ENCODE measurements at regions not wholly inside any gene's neighbourhood (a gene's known extent, or its start where the extent isn't known, plus 50 kb on each side); places are given as distances from the start of the nearest gene placed in this dataset.
"Not testable (repeated sequence)": the region's sequence is repeated elsewhere in the genome, so short reads cannot be mapped to it uniquely, and the experiment has no call there.

DNA sequence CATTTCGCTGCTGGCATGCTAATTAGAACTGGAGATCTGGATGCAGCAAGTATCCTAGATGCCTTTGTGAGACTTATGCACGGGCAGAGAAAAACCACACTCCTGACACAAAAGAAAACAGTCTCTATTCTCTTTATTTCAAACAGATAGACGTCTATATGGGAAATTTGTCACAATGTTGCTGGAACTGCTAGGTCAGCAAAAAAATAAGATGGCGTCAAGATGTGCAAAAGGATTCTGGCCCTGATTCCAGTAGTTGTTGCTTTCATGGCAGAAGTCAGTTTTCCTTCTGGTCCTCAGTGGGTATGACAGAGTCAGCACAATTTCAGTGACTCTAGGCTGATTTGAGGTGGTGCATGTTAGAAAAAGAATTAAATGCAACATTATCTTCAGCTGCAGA is 1068.0 kb downstream of the SLITRK5 start:
- DNase-seq = no peak

DNA sequence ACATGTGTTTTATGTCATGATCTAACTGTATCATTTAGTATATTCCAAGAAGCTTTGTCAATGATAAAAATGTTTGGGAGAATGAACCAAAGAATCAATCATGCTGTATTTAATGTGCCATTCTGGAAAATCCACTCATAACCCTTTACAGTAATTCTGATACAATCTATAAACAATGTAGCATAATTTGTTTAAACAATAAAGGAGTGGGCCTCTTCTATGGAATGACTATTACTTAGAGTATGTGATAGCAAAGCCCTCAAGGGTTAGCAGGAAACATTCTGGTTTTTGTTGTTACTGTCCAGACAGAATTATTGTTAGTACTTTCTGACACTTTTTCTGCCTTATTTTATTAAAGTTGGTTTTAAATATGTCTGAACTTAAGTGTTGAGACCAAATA is 1073.1 kb downstream of the SLITRK5 start:
- no peak for DNase-seq

DNA sequence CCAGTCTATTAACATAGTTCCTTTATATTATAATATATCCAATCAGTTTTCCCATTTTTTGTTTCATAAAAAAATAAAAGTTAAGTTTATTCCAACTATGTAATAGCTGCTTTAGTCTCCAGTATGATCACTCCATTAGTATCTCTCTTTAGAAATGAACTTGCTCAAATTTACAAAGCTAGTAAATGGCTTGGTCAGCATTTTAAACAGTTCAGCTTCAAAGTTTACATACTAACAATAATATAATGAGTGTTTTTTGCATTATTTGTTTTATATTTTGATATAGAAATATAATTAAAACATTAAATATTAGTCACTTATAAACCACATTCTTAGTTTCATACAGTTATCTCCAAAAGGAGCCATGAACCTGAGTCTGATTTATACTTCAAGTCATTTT is 1073.8 kb downstream of the SLITRK5 start:
- no peak for DNase-seq

DNA sequence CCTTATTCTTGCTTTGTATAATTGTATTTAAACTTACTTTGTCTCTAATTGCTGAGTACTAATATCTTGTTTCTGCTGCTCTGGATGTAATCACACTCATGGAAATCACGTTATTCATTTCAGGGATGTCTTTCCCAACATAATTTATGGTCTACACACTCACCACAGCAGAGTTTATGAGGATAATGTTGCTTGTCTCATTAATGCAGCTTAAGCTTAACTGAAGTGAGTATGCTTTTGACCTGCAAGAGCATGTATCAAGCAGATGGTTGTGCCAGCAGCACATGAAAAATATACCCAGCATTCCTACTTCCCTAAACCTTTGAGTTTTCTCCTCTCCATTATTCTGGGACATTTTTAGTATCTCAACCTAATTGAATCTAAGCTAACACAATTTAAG is 1080.9 kb downstream of the SLITRK5 start:
- DNase-seq = no peak

DNA sequence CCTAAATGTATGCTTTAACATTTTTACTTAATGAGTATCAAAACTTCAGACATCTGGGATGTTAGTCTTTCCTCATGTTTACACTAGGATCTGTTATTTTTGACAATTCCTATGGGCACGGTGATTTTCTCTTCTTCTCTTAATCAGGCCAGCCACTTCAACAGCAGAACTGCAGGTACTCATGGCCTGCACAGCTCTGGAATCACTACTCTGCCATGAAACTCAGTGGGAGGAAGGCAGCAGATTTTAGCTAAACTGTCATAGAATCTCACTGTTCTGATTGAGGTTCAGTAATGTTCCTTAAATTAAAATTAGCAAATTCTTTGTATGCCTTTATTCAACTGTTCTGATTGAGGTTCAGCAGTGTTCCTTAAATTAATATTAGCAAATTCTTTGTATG is 1083.0 kb downstream of the SLITRK5 start:
- no peak for DNase-seq

DNA sequence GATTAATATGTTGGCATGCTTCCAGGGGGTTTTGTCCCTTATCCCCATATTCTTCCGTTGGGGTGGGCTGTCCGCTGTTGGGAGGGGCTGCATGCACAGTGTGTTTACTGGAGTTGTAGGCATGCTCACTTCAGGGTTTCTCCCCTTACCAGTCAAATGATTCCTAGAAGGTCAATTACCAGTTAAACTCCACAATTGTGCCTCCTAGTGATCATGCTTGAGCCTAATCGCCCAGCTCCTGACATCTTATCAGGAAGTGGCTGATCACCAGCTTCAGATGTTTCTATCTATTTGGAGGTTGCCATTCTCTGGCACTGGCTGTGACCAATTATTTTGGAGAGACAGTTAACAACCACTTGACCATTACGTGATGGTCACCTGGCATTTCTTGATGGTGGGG is 1090.0 kb downstream of the SLITRK5 start:
- no peak for DNase-seq

DNA sequence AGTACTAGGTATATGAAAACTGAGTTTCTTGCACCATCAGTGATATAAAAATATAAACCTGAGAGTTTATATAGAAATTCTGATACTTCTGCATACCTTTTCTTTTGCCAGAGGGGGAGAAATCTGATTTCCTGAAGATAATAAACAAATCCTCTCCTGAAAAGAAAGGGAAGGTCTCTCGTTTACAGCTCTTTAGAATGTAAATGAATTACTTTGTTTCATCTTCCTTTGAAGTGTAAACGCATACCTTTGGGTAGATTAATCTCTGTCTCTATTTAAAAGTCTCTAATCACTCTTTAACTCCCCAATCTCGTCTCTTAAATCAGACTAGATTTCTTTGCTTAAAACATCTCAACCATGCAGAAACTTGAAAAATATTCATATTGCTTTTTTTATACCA is 1092.9 kb downstream of the SLITRK5 start:
- no peak for DNase-seq

DNA sequence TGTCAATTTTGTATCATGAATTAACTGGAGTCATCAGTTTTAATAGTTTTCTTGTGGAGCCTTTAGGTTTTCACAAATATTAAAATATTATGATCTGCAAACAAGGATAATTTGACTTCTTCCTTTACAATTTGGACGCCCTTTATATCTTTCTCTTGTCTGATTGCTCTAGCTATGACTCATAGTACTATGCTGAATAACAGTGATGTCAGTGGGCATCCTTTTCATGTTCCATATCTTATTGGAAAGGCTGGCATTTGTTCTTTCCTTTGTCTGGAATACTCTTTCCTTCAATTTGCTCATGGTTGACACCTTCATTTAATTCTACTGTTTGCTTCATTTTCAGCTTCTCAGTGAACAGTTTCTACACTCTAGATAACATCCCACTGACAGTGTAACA is 1129.3 kb downstream of the SLITRK5 start:
- no peak for DNase-seq

DNA sequence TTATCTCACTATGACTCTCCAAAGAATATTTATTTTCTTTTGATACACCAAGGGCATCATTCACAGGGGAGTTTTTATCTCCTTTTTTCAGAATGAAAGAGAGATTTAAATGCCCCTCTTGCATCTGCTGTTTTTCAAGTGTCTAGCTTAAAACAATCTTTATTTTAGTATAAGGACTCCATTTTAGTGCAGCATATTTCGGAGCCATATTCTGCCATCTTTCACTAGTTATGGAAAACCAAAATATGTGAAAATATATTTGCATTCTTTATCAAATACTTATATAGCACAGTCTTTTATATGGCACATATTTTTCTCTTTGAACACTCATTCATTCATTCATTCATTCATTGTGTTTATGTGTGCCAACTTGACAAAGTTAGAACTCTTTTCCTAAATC is 1130.2 kb downstream of the SLITRK5 start:
- no peak for DNase-seq

DNA sequence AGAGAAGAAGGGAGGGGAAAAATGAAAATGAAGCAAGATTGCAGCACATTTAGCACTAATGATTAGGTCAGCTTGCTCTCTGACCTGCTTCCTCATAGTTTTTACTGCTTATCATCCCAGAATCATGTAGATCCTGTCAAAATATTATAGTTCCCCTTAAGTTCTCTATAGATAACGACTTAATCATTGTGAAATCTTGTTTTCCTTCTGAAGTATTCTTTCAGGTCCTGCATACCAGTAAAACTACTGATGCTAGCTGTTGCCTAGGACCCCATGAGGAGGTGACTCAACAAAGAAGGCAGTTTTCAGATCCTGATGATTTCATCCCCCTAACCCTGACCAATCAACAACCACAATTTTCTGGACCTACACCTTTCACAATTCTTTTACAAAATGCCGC is 1131.7 kb downstream of the SLITRK5 start:
- DNase-seq = no peak

DNA sequence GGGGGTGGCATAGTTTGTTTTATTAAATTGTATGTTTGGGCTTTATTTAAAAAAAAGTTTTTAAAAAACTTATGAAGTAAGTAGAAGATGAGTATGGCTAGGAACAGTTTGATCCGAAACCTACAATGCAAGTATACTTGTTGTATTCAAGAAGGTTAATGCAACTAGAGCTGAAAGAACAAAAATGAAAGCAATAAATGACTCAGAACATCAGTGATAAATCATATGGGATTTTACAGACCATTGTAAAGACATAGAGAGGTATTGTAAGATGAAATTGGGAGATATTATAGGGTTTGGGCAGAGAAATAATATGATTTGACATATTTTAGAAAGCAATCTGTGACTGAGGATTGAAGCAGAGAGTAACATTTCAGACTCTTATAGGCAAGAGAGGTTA is 1135.3 kb downstream of the SLITRK5 start:
- no peak for DNase-seq

DNA sequence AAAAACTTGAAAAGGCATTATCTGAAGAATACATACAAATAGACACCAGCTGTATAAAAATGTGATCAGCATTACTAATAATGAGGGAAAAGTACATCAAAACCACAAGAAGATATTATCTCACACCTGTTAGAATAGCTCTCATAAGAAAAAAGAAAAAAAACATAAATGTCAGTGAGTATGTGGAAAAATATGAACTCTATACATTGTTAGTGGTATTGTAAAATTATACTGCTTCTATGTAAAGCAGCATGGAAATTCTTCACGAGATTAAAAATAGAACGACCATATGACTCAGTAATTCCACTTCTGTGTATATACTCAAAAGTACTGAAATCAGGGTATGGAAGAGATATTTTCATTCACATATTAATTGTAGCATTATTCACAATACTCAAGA is 1146.4 kb downstream of the SLITRK5 start:
- DNase-seq = no peak

DNA sequence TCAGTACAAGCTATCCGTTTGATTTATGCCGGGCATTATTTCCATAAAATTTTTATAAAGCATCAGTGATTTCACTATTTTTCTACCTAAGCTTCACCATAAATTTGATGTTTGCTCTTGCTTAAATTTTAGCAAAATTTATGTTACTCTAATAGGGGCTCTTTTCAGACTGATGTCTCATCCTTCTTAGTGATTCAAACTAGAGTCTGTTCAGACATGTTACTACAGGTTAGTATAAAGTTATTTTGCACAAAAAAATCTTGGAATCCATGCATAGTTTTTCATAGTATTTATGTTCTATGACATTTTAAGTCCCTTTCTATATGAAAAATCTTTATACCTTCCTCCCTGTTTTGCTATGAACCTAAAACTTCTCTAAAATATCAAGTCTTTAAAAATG is 1151.9 kb downstream of the SLITRK5 start:
- no peak for DNase-seq

DNA sequence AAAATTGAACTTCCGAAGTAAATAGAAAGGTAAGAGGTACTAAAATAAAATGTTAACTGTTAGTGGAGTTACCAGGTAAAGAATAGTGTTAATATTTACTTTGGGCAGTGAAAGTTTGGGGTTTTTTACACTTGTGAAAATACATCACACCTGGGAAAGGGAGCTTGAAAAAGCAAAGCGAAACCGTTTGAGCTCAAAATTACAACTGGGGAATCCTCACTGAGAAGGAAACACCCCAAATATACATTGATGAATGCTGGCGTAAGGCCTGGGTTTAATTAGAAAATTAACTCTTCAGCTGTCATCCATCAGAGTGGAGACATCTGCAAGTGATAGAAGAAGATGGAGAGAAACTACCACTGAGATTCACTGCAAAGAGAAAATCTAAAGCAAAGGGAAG is 1153.0 kb downstream of the SLITRK5 start:
- DNase-seq = no peak

DNA sequence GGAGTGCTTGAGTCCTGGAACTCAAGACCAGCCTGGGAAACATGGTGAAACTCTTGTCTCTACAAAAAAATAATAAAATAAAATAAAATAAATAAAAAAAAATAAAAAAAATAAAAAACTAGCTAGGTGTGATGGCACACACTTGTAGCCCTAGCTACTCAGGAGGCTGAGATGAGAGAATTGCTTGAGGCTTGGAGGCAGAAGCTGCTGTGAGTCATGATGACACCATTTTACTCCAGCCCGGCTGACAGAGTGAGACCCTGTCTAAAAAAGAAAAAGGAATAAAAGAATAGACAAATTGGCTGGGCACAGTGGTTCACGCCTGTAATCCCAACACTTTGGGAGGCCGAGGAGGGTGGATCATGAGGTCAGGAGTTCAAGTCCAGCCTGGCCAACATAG is 1168.9 kb downstream of the SLITRK5 start:
- DNase-seq = no peak

DNA sequence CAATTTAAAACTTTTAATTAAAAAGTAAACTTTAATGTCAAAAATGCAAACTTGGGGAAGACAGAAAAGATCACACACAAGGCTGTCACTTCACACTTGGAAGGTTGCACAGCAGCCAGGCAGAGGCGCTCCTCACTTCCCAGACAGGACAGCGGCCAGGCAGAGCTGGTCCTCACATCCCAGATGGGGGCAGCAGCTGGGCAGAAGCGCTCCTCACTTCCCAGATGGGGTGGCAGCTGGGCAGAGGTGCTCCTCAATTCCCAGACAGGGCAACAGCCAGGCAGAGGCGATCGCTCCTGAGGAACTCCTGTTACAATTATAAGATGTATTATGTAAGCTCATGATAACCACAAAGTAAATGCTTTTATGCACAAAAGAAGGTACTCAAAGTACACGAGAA is 1181.1 kb downstream of the SLITRK5 start:
- DNase-seq = not testable (repeated sequence)

DNA sequence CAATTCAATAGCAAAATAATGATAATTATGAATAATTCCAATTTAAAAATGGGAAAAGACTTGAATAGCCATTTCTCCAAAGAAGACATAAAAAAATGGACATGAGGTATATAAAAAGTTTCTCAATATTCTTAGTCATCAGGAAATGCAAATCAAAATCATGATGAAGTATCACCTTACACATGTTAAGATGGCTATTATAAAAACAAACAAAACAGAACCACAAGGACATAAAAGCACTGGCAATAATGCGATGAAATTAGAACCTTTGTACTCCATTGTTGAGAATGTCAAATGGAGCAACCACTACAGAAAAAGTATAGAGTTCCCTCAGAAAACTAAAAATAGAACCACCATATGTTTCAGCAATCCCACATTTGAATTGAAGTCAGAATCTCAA is 1186.1 kb downstream of the SLITRK5 start:
- no peak for DNase-seq

DNA sequence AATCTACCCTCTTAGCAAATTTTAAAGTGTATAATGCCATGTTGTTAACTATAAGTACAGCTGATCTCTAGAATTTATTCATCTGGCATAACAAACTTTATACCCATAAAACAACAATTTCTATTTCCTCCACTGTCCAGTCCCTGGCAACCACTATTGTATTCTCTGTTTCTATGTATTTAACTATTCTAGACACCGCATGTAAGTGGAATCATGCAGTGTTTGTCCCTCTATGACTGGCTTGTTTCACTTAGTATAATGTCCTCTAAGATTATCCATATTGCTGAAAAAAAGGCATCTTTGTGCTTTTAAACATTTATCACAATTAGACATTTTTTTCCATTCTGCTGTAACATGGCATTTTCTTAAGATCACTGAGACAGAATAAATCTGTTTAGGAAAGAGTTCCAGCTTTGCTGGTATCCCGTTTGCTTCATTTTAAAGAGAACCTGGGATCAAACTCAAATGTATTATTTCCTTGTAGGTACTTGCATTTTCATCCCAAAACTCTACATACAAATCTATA is 1191.0 kb downstream of the SLITRK5 start:
- DNase-seq = no peak

DNA sequence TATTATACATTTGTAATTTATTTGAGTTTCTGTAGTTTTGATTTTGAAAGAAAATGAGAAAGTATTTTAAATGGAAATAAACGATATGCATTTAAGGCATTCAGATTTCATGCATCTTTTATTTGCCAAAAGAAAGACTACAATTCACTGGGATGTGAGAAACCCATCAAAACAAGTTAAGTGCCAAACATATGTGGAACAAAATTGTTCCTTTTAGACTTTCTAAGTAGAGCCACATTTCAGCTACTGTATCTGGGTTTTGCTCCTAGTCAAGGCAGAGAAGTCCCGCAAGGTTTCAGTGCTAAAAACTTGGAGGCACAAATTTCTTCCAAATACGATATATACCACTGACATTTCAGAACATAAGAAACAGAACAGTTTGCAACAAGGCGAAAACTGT is 1191.9 kb downstream of the SLITRK5 start:
- no peak for DNase-seq

DNA sequence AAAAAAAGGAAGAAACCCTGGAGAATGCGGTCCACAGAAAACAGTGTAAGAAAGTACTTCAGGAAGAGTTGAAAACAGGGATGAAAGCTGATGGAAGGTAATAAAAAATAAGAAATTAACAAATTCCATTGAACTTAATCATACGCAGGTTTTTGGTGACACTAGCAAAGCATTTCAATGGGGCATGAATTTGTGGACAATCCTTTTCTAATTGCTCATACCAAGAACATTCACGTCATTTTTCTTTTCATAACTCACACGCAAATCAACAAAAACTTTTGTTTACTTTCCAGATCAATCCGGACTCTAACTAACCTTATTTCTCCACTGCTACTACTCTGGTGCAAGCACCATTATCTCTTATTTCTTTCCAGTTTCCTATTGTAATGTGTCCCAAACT is 1195.0 kb downstream of the SLITRK5 start:
- DNase-seq = no peak

DNA sequence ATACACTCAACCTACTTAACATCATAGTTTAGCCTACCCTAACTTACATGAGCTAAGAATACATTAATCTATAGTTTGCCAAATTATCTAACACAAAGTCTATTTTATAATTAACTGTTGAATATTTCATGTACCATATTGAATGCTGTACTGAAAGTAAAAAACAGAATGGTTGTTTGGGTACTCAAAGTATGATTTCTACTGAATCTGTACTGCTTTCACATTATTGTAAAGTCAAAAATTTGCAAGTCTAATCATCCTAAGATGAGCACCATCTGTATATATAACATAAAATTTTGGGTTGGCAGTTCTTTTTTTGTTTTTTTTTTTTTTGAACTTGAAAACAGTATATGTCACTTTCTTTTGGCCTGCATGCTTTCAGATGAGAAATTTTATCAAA is 1212.6 kb downstream of the SLITRK5 start:
- no peak for DNase-seq

DNA sequence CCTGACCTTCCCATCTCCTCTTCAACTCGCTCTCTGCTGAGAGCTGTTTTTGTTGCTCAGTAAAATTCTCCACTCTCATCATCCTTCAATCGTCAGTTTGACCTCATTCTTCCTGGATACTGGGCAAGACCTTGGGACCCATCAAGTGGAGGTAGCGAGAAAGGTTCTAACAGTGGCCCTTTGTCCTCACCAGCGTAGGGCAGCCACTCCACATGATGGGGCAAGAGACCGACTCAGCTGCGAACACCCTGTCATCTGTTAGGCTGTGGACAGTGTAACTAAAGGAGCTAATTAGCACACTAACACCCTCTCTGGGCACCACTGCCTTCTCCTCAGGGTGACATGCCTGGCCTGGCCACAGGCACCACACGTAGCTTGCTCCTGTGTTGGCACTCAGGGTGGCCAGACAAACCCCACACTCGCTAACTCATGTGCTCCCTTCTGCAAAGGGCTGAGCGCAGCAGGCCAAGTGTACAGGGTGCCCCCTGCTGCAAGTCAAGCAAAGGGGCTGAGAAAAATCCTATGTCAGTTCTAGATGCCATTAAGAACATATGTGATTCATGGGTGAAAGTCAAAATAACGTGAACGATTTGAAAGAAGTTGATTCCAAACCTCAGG is 1216.0 kb downstream of the SLITRK5 start:
- no peak for DNase-seq

DNA sequence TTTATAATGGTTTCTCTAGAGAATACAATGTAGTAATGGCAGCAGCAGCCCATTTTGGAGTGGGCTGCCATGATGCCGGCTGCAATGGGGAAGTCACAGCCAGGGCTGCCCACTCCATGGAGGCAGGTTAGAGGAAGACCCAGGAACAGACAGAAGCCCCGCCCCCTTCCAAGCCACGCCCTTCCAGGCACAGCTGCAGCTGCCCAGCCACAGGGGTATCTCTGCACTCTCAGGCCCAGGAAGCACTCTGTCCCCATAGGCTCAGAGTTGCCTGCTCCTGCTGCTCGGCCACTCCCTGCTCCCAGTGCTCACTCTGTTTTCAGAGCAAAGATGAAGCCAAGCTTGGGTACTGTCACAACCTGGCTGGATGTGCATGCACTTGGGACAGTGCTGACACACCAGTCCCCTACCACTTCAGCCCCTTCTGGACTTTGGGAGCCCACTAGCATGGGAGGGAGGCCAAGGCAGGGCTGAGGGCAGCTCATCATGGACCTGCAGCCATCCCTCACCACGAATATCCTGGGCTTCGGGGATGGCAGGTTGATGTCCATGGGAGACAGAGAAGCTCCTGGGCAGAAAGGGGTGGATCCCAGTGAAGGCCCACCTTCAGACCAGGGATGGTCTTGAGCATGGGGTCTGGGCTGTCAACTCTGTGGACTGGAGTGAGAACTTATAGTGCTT is 1224.2 kb downstream of the SLITRK5 start:
- no peak for DNase-seq

DNA sequence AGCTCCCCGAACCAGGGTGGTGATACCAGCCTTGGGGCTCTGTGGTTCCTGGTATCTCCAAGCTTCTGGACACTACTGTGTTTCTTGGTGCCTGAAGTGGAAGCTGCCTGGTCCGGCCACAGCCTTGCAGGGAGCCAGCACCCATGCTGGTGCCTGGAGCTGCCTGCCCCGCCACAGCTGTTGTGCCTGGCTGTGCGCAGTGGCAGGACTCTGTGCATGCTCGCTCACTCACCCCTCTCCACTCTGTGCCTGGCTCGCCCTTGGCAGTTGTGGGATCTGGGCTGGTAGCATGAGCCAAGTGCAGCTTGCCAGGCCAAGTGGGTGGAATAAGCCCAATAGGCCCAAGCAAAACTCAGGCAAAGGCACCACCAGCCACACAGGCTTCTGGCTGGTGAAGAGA is 1225.3 kb downstream of the SLITRK5 start:
- DNase-seq = no peak

DNA sequence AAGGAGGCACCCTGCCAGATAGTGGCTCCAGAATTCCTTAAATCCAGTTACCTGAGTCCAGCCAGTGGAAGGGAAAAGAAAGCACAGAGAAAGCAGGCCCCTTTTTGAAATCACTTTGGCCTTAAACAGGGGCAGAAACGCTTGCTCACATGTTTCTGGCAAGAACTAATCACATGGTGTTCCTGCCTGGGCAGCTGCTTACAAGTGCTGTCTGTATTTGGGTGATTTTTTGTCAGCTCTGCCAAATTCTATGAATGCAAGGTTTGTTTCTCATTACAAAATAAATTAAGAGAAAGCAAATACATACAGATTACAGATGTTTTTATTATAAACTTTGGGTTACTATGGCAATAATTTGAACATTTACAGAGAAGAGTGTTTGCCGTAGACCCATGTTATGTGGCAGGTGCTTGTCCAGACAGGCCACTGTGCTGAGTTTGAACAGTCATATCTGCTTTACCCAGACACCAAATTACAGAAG is 1237.8 kb downstream of the SLITRK5 start:
- DNase-seq = no peak
